ENCODE measurements at regions not wholly inside any gene's neighbourhood (a gene's known extent, or its start where the extent isn't known, plus 50 kb on each side); places are given as distances from the start of the nearest gene placed in this dataset.

- DNase-seq, result no peak
Measured at GRCh38 chr4:183563874-183564273, 59.0 kb downstream of the ING2 start.

- peak; percentile 92 for DNase-seq
Measured at GRCh38 chr4:183571350-183571941, 66.6 kb downstream of the ING2 start.

GRCh38 chr4:183576701-183577404 lies 72.0 kb downstream of the ING2 start:
- no peak for DNase-seq

- DNase-seq, result no peak
Measured at GRCh38 chr4:183580370-183580769, 75.5 kb downstream of the ING2 start.

- DNase-seq, result no peak
Measured at GRCh38 chr4:183580849-183581248, 76.0 kb downstream of the ING2 start.

GRCh38 chr4:183586824-183587223 lies 72.2 kb downstream of the RWDD4 start:
- DNase-seq, result no peak

- no peak for DNase-seq
Measured at GRCh38 chr4:183588169-183588675, 70.8 kb downstream of the RWDD4 start.

- DNase-seq, result no peak
Measured at GRCh38 chr4:183588691-183589090, 70.3 kb downstream of the RWDD4 start.

- no peak for DNase-seq
Measured at GRCh38 chr4:183589461-183590099, 69.4 kb downstream of the RWDD4 start.

Data from RPMI8226 (cell line).